ENCODE measurements at regions not wholly inside any gene's neighbourhood (a gene's known extent, or its start where the extent isn't known, plus 50 kb on each side); places are given as distances from the start of the nearest gene placed in this dataset.
"Not testable (repeated sequence)": the region's sequence is repeated elsewhere in the genome, so short reads cannot be mapped to it uniquely, and the experiment has no call there.

GRCh38 chr13:82165396-82166174 is 1716.7 kb downstream of the SLITRK1 start:
- no peak overlapping the region for H3K4me3 ChIP-seq (ENCODE audit: low read depth, low read length)
- ChIA-PET CTCF (no interaction called here), POLR2A (no interaction called here)
- DNase-seq (ENCODE audit: low read depth, low spot score) = no peak
- TF ChIP-seq, protein P1, sequence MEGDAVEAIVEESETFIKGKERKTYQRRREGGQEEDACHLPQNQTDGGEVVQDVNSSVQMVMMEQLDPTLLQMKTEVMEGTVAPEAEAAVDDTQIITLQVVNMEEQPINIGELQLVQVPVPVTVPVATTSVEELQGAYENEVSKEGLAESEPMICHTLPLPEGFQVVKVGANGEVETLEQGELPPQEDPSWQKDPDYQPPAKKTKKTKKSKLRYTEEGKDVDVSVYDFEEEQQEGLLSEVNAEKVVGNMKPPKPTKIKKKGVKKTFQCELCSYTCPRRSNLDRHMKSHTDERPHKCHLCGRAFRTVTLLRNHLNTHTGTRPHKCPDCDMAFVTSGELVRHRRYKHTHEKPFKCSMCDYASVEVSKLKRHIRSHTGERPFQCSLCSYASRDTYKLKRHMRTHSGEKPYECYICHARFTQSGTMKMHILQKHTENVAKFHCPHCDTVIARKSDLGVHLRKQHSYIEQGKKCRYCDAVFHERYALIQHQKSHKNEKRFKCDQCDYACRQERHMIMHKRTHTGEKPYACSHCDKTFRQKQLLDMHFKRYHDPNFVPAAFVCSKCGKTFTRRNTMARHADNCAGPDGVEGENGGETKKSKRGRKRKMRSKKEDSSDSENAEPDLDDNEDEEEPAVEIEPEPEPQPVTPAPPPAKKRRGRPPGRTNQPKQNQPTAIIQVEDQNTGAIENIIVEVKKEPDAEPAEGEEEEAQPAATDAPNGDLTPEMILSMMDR (IDR thresholded peaks at IDR 0.05; ENCODE audit: insufficient read depth, low read length, missing control alignments) = no peak

DNA sequence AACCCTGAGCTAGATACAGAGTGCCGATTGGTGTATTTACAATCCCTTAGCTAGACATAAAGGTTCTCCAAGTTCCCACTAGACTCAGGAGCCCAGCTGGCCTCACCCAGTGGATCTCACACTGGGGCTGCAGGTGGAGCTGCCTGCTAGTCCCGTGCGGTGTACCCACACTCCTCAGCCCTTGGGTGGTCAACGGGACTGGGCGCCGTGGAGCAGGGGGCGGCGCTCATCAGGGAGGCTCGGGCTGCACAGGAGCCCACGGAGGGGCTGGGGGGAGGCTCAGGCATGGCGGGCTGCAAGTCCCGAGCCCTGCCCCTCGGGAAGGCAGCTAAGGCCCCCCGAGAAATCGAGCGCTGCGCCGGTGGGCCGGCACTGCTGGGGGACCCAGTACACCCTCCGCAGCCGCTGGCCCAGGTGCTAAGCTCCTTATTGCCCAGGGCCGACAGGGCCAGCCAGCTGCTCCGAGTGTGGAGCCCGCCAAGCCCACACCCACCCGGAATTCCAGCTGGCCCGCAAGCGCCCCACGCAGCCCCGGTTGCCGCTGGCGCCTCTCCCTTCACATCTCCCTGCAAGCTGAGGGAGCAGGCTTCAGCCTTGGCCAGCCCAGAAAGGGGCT is 1717.4 kb downstream of the SLITRK1 start:
- POLR2A ChIA-PET; H3K4me3 ChIP-seq (ENCODE audit: low read depth, low read length); CTCF ChIA-PET; DNase-seq (ENCODE audit: low read depth, low spot score): not testable (repeated sequence)

DNA sequence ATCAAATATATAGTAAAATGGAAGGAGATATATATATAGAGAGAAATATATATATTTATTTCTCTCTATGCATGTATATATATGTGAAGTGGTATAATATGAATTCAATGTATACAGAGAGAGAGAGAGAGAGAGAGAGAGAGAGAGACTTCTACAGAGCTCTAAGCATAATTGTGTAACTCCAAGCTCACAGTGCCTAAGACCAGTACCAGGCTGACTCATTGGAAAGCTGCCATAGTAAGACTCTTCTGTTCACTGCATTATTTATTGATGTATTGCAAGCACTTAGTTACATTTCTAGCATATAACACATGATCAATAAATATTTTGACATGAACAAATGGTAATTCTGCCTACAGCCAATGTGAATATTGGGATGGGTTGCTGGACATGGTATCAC is 1734.7 kb downstream of the SLITRK1 start:
- no peak for DNase-seq (ENCODE audit: low read depth, low spot score)
- ChIA-PET POLR2A (no interaction called here), CTCF (no interaction called here)
- no peak overlapping the region for H3K4me3 ChIP-seq (ENCODE audit: low read depth, low read length)
- TF ChIP-seq, protein P1 (IDR thresholded peaks at IDR 0.05; ENCODE audit: insufficient read depth, low read length, missing control alignments) = no peak

DNA sequence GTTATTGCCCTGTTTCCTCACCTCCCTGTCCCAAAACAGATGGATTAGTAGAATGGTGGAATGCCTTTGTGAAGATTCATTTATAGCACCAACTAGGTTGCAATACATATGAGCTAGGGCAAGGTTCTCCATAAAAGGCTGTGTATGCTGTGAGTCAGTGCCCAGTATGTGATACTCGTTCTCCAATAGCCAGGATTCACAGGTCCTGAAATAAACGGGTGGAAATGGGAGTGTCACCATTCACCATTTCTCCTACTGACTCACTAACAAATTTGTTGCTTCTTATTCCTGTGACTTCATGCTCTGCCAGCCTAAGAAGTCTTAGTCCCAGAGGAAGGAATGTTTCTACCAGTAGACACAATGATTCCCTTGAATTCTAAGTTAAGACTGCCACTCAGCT is 1745.4 kb downstream of the SLITRK1 start:
- ChIA-PET POLR2A (no interaction called here), CTCF (no interaction called here)
- no peak for DNase-seq (ENCODE audit: low read depth, low spot score)
- TF ChIP-seq, protein P1 (IDR thresholded peaks at IDR 0.05; ENCODE audit: insufficient read depth, low read length, missing control alignments) = no peak
- no peak overlapping the region for H3K4me3 ChIP-seq (ENCODE audit: low read depth, low read length)

GRCh38 chr13:82129281-82129680 is 1753.0 kb downstream of the SLITRK1 start:
- TF ChIP-seq, protein P1 (IDR thresholded peaks at IDR 0.05; ENCODE audit: insufficient read depth, low read length, missing control alignments) = no peak
- no peak for DNase-seq (ENCODE audit: low read depth, low spot score)
- POLR2A ChIA-PET = no interaction called here
- CTCF ChIA-PET = no interaction called here
- no peak overlapping the region for H3K4me3 ChIP-seq (ENCODE audit: low read depth, low read length)

- no peak for DNase-seq (ENCODE audit: low read depth, low spot score)
- H3K4me3 ChIP-seq (ENCODE audit: low read depth, low read length) = no peak overlapping the region
- CTCF ChIA-PET = no interaction called here
- TF ChIP-seq, protein P1 (IDR thresholded peaks at IDR 0.05; ENCODE audit: insufficient read depth, low read length, missing control alignments) = no peak
- POLR2A ChIA-PET = no interaction called here
These were observed 1763.7 kb downstream of the SLITRK1 start for GRCh38 chr13:82118589-82118988.
